HUES6 (cell line): ENCODE measurements at regions not wholly inside any gene's neighbourhood (a gene's known extent, or its start where the extent isn't known, plus 50 kb on each side); places are given as distances from the start of the nearest gene placed in this dataset.
"Not testable (repeated sequence)": the region's sequence is repeated elsewhere in the genome, so short reads cannot be mapped to it uniquely, and the experiment has no call there.

Experiments used
- H3K27ac ChIP-seq: 2 replicates; pipeline ENCODE4 v1.7.0; 2013; ENCODE audit warnings: low read depth, mild to moderate bottlenecking, low read length, inconsistent platforms
- H3K27me3 ChIP-seq: 2 replicates; pipeline ENCODE4 v1.6.1; 2013; ENCODE audit warnings: low read length; ENCODE audit not compliant: control insufficient read depth, insufficient read depth
- H3K36me3 ChIP-seq: 2 replicates; pipeline ENCODE4 v1.6.1; 2013; ENCODE audit warnings: low read length; ENCODE audit not compliant: control insufficient read depth, insufficient read depth
- H3K4me1 ChIP-seq: 2 replicates; pipeline ENCODE4 v1.6.1; 2013; ENCODE audit warnings: low read length; ENCODE audit not compliant: control insufficient read depth, insufficient read depth
- H3K4me3 ChIP-seq: 2 replicates; pipeline ENCODE4 v1.5.1; 2013; ENCODE audit warnings: low read depth, low read length
- H3K9ac ChIP-seq: one replicate; pipeline ENCODE4 v1.6.1; 2013; ENCODE audit warnings: mild to moderate bottlenecking, low read length
- H3K9me3 ChIP-seq: 2 replicates; pipeline ENCODE4 v1.6.1; 2013; ENCODE audit warnings: low read depth, low read length; ENCODE audit not compliant: control insufficient read depth, insufficient read depth

- H3K27ac ChIP-seq: no peak overlapping the region
These were observed 75.9 kb upstream of the ENPEP start for GRCh38 chr4:110400086-110400485.

GRCh38 chr4:110399046-110399445, 76.9 kb upstream of the ENPEP start:
- not testable (repeated sequence) for H3K4me3 ChIP-seq, H3K9me3 ChIP-seq, H3K36me3 ChIP-seq, H3K4me1 ChIP-seq, H3K27me3 ChIP-seq, H3K27ac ChIP-seq, H3K9ac ChIP-seq

More at GRCh38 chr4:110400086-110400485, 75.9 kb upstream of the ENPEP start:
- Histone ChIP-seq H3K27me3 (no peaks in the 10 kb centered on the region), H3K9me3 (0 out of 2 replicates have a peak, but pooled peaks cover 3% of the 10 kb centered on the region), H3K4me1 (no peaks in the 10 kb centered on the region), H3K4me3 (no peak overlapping the region), H3K36me3 (no peaks in the 10 kb centered on the region), H3K9ac (no peak overlapping the region)

- Histone ChIP-seq H3K4me1 (no peaks in the 10 kb centered on the region), H3K27me3 (no peaks in the 10 kb centered on the region), H3K9me3 (no peaks in the 10 kb centered on the region), H3K27ac (no peak overlapping the region), H3K4me3 (no peak overlapping the region), H3K36me3 (no peaks in the 10 kb centered on the region), H3K9ac (no peak overlapping the region)
These were observed 79.0 kb upstream of the ENPEP start for GRCh38 chr4:110396963-110397362.

GRCh38 chr4:110395421-110395820, 80.5 kb upstream of the ENPEP start:
- Histone ChIP-seq H3K9ac (no peak overlapping the region), H3K27me3 (no peaks in the 10 kb centered on the region), H3K27ac (no peak overlapping the region), H3K36me3 (no peaks in the 10 kb centered on the region), H3K4me1 (no peaks in the 10 kb centered on the region), H3K9me3 (no peaks in the 10 kb centered on the region), H3K4me3 (no peak overlapping the region)

- Histone ChIP-seq H3K27ac (no peak overlapping the region), H3K9me3 (no peaks in the 10 kb centered on the region)
These were observed 81.1 kb upstream of the ENPEP start for GRCh38 chr4:110394871-110395270.

GRCh38 chr4:110381784-110382183, 94.2 kb upstream of the ENPEP start:
- no peaks in the 10 kb centered on the region for H3K36me3 ChIP-seq
- no peaks in the 10 kb centered on the region for H3K4me1 ChIP-seq
- H3K27ac ChIP-seq: no peak overlapping the region
- H3K9ac ChIP-seq: no peak overlapping the region
- no peak overlapping the region for H3K4me3 ChIP-seq
- H3K9me3 ChIP-seq: peaks cover 18% of the 10 kb centered on the region; the same call in 1 of the 2 replicates
- no peaks in the 10 kb centered on the region for H3K27me3 ChIP-seq

More at GRCh38 chr4:110394871-110395270, 81.1 kb upstream of the ENPEP start:
- no peak overlapping the region for H3K9ac ChIP-seq
- no peak overlapping the region for H3K4me3 ChIP-seq
- H3K4me1 ChIP-seq: no peaks in the 10 kb centered on the region
- no peaks in the 10 kb centered on the region for H3K27me3 ChIP-seq
- no peaks in the 10 kb centered on the region for H3K36me3 ChIP-seq

GRCh38 chr4:110372485-110372884, 103.5 kb upstream of the ENPEP start:
- H3K9ac ChIP-seq: no peak overlapping the region
- H3K36me3 ChIP-seq: no peaks in the 10 kb centered on the region
- no peaks in the 10 kb centered on the region for H3K27me3 ChIP-seq
- no peaks in the 10 kb centered on the region for H3K9me3 ChIP-seq
- no peaks in the 10 kb centered on the region for H3K4me1 ChIP-seq
- no peak overlapping the region for H3K27ac ChIP-seq
- no peak overlapping the region for H3K4me3 ChIP-seq

GRCh38 chr4:110371016-110371770, 104.8 kb upstream of the ENPEP start:
- no peaks in the 10 kb centered on the region for H3K36me3 ChIP-seq
- no peak overlapping the region for H3K27ac ChIP-seq
- H3K27me3 ChIP-seq: no peaks in the 10 kb centered on the region
- no peaks in the 10 kb centered on the region for H3K9me3 ChIP-seq
- H3K4me1 ChIP-seq: no peaks in the 10 kb centered on the region
- H3K9ac ChIP-seq: no peak overlapping the region
- no peak overlapping the region for H3K4me3 ChIP-seq

GRCh38 chr4:110368409-110368808, 107.5 kb upstream of the ENPEP start:
- Histone ChIP-seq H3K9ac (no peak overlapping the region), H3K4me3 (no peak overlapping the region), H3K27ac (no peak overlapping the region), H3K4me1 (no peaks in the 10 kb centered on the region), H3K9me3 (no peaks in the 10 kb centered on the region), H3K36me3 (no peaks in the 10 kb centered on the region), H3K27me3 (no peaks in the 10 kb centered on the region)

GRCh38 chr4:110367156-110367555, 108.8 kb upstream of the ENPEP start:
- H3K36me3 ChIP-seq: no peaks in the 10 kb centered on the region
- H3K4me1 ChIP-seq: no peaks in the 10 kb centered on the region
- no peaks in the 10 kb centered on the region for H3K27me3 ChIP-seq
- no peak overlapping the region for H3K27ac ChIP-seq
- H3K9ac ChIP-seq: no peak overlapping the region
- H3K4me3 ChIP-seq: no peak overlapping the region
- no peaks in the 10 kb centered on the region for H3K9me3 ChIP-seq

- Histone ChIP-seq H3K27me3 (no peaks in the 10 kb centered on the region), H3K27ac (no peak overlapping the region), H3K4me3 (no peak overlapping the region), H3K9ac (no peak overlapping the region), H3K4me1 (no peaks in the 10 kb centered on the region), H3K36me3 (no peaks in the 10 kb centered on the region), H3K9me3 (no peaks in the 10 kb centered on the region)
These were observed 110.2 kb upstream of the ENPEP start for GRCh38 chr4:110365761-110366160.
